ENCODE measurements at regions not wholly inside any gene's neighbourhood (a gene's known extent, or its start where the extent isn't known, plus 50 kb on each side); places are given as distances from the start of the nearest gene placed in this dataset.

DNA sequence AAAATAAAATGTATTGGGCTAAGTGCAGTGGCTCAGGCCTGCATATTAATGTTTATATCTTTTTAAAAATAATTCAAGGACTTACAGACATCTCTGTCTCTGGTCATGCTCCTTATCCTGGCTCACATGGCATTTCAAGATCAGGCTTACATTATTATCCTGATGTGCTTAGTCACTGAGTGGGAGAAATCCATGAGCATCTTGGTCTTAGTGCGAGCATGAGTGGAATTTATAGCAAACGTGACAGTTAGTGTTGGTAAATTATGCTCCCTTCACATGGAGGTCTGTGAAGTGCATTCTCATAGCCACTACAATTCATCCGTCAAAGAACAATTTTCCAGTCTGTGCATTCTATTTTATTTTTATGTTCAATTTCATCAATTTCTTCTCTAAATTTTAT, 237.8 kb upstream of the EDIL3 start:
- no peak for DNase-seq (ENCODE audit: low spot score in 2 of 2, unreplicated experiment in 2 of 2)
- Mint-ChIP-seq H3K4me1 (peaks cover 13% of the 10 kb centered on the region), H3K9me3 (peaks cover 11% of the 10 kb centered on the region), H3K36me3 (no peaks in the 10 kb centered on the region), H3K27me3 (ENCODE audit: low read depth) (no peaks in the 10 kb centered on the region), H3K27ac (no peak overlapping the region), H3K4me3 (no peak overlapping the region)
- TF ChIP-seq, protein P1, sequence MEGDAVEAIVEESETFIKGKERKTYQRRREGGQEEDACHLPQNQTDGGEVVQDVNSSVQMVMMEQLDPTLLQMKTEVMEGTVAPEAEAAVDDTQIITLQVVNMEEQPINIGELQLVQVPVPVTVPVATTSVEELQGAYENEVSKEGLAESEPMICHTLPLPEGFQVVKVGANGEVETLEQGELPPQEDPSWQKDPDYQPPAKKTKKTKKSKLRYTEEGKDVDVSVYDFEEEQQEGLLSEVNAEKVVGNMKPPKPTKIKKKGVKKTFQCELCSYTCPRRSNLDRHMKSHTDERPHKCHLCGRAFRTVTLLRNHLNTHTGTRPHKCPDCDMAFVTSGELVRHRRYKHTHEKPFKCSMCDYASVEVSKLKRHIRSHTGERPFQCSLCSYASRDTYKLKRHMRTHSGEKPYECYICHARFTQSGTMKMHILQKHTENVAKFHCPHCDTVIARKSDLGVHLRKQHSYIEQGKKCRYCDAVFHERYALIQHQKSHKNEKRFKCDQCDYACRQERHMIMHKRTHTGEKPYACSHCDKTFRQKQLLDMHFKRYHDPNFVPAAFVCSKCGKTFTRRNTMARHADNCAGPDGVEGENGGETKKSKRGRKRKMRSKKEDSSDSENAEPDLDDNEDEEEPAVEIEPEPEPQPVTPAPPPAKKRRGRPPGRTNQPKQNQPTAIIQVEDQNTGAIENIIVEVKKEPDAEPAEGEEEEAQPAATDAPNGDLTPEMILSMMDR (IDR thresholded peaks at IDR 0.05; ENCODE audit: unreplicated experiment) = no peak

DNA sequence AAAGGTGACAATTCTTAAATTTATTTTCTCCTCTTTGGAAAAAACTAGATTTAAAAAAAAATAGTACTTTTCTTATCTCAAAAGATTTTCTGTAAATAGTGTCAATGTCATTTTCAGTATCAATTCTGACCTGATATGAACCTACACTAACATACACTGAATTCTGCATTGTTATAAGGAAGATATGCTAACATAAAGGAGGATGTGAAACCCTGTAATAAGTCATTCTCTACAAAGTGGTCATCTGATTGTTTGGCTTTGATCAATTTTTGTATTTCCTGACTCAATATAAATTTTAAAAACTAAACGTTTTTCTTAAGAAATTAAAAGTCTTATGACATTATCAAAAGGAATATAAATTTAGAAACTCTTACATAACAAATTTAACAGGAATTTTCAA, 233.6 kb upstream of the EDIL3 start:
- H3K9me3 Mint-ChIP-seq = peaks cover 5% of the 10 kb centered on the region
- H3K27me3 Mint-ChIP-seq (ENCODE audit: low read depth) = no peaks in the 10 kb centered on the region
- H3K36me3 Mint-ChIP-seq = no peaks in the 10 kb centered on the region

DNA sequence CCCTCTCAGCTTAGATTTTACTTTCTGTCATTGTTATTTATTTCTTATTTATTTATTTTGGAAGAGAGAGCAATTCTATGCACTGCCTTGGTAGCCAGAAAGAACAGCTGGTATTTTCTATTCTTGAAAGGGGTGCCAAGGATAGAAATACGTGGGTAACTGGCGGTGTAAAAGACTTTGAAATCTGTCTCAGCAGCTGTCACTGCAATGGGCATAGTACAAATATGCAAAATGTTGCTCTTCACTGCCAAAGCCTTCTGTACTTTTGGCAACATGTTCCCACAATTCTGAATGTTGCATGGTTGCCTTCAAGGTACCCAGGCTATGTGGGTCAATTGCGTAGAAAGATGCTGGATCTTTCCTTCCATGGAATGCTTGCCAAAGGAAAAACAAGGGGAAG, 230.2 kb upstream of the EDIL3 start:
- no peak for DNase-seq (ENCODE audit: low spot score in 2 of 2, unreplicated experiment in 2 of 2)
- no peak overlapping the region for H3K27ac Mint-ChIP-seq
- H3K27me3 Mint-ChIP-seq (ENCODE audit: low read depth) = no peaks in the 10 kb centered on the region
- H3K4me3 Mint-ChIP-seq = no peak overlapping the region
- H3K4me1 Mint-ChIP-seq = no peaks in the 10 kb centered on the region
- TF ChIP-seq, protein P1 (IDR thresholded peaks at IDR 0.05; ENCODE audit: unreplicated experiment) = no peak
- no peaks in the 10 kb centered on the region for H3K9me3 Mint-ChIP-seq
- H3K36me3 Mint-ChIP-seq = no peaks in the 10 kb centered on the region

More for the DNA sequence above, 233.6 kb upstream of the EDIL3 start:
- peaks cover 10% of the 10 kb centered on the region for H3K4me1 Mint-ChIP-seq
- DNase-seq (ENCODE audit: low spot score in 2 of 2, unreplicated experiment in 2 of 2) = no peak
- no peak overlapping the region for H3K4me3 Mint-ChIP-seq
- H3K27ac Mint-ChIP-seq = no peak overlapping the region
- TF ChIP-seq, protein P1 (IDR thresholded peaks at IDR 0.05; ENCODE audit: unreplicated experiment) = no peak

GRCh38 chr5:84606784-84607183, 222.1 kb upstream of the EDIL3 start:
- Mint-ChIP-seq H3K4me1 (no peaks in the 10 kb centered on the region), H3K9me3 (no peaks in the 10 kb centered on the region), H3K27ac (no peak overlapping the region), H3K4me3 (no peak overlapping the region), H3K27me3 (ENCODE audit: low read depth) (no peaks in the 10 kb centered on the region), H3K36me3 (no peaks in the 10 kb centered on the region)
- DNase-seq (ENCODE audit: low spot score in 2 of 2, unreplicated experiment in 2 of 2) = no peak
- TF ChIP-seq, protein P1 (IDR thresholded peaks at IDR 0.05; ENCODE audit: unreplicated experiment) = no peak

GRCh38 chr5:84605241-84605640, 220.6 kb upstream of the EDIL3 start:
- TF ChIP-seq, protein P1 (IDR thresholded peaks at IDR 0.05; ENCODE audit: unreplicated experiment) = no peak
- H3K27me3 Mint-ChIP-seq (ENCODE audit: low read depth) = no peaks in the 10 kb centered on the region
- H3K9me3 Mint-ChIP-seq = no peaks in the 10 kb centered on the region
- H3K4me3 Mint-ChIP-seq = no peak overlapping the region
- no peak overlapping the region for H3K27ac Mint-ChIP-seq
- no peaks in the 10 kb centered on the region for H3K36me3 Mint-ChIP-seq
- no peak for DNase-seq (ENCODE audit: low spot score in 2 of 2, unreplicated experiment in 2 of 2)
- no peaks in the 10 kb centered on the region for H3K4me1 Mint-ChIP-seq

- Mint-ChIP-seq H3K36me3 (no peaks in the 10 kb centered on the region), H3K27me3 (ENCODE audit: low read depth) (no peaks in the 10 kb centered on the region), H3K4me3 (no peak overlapping the region), H3K9me3 (no peaks in the 10 kb centered on the region), H3K4me1 (no peaks in the 10 kb centered on the region), H3K27ac (no peak overlapping the region)
- TF ChIP-seq, protein P1 (IDR thresholded peaks at IDR 0.05; ENCODE audit: unreplicated experiment) = no peak
- DNase-seq (ENCODE audit: low spot score in 2 of 2, unreplicated experiment in 2 of 2) = no peak
Measured at GRCh38 chr5:84603568-84604185, 219.0 kb upstream of the EDIL3 start.
